ENCODE measurements at regions not wholly inside any gene's neighbourhood (a gene's known extent, or its start where the extent isn't known, plus 50 kb on each side); places are given as distances from the start of the nearest gene placed in this dataset.
A peak's percentile ranks its signal among the peaks of the same experiment; 100 is the strongest.

- H3K4me3 Mint-ChIP-seq = no peak overlapping the region
Measured at GRCh38 chr20:11454966-11455799, 462.5 kb upstream of the BTBD3 start.

DNA sequence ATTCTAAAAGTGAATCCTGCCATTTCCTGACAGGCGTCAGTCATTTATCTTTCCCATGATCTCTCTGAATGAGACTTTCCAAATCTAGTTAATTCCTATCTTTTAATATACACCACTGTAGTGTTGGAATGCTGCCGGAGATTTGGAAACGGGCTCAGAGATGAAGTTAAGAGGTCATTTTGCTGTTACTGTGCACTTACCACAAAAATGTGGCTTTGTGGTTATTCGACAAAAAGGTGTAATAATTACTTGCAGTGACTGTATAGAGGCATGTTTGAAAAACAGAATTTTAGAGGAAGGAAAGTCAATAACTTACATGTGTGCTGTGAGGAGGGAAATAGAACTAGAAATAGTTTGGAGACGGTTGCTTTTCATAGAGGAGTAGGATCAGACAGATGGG lies 460.2 kb upstream of the BTBD3 start:
- H3K27ac Mint-ChIP-seq (ENCODE audit: unreplicated experiment) = no peak overlapping the region
- H3K9me3 Mint-ChIP-seq = peaks cover 4% of the 10 kb centered on the region
- H3K27me3 Mint-ChIP-seq (ENCODE audit: low read depth) = no peaks in the 10 kb centered on the region
- H3K4me3 Mint-ChIP-seq = no peak overlapping the region
- no peak for DNase-seq (ENCODE audit: low read depth, low spot score)
- TF ChIP-seq, protein P1, sequence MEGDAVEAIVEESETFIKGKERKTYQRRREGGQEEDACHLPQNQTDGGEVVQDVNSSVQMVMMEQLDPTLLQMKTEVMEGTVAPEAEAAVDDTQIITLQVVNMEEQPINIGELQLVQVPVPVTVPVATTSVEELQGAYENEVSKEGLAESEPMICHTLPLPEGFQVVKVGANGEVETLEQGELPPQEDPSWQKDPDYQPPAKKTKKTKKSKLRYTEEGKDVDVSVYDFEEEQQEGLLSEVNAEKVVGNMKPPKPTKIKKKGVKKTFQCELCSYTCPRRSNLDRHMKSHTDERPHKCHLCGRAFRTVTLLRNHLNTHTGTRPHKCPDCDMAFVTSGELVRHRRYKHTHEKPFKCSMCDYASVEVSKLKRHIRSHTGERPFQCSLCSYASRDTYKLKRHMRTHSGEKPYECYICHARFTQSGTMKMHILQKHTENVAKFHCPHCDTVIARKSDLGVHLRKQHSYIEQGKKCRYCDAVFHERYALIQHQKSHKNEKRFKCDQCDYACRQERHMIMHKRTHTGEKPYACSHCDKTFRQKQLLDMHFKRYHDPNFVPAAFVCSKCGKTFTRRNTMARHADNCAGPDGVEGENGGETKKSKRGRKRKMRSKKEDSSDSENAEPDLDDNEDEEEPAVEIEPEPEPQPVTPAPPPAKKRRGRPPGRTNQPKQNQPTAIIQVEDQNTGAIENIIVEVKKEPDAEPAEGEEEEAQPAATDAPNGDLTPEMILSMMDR (conservative IDR thresholded peaks at IDR 0.05) = no peak
- peaks cover 50% of the 10 kb centered on the region for H3K4me1 Mint-ChIP-seq
- H3K36me3 Mint-ChIP-seq (ENCODE audit: low read depth) = no peaks in the 10 kb centered on the region

More at GRCh38 chr20:11454966-11455799, 462.5 kb upstream of the BTBD3 start:
- peaks cover 57% of the 10 kb centered on the region for H3K4me1 Mint-ChIP-seq
- no peak for DNase-seq (ENCODE audit: low read depth, low spot score)
- H3K9me3 Mint-ChIP-seq = peaks cover 4% of the 10 kb centered on the region
- H3K27me3 Mint-ChIP-seq (ENCODE audit: low read depth) = no peaks in the 10 kb centered on the region
- TF ChIP-seq, protein P1 (conservative IDR thresholded peaks at IDR 0.05) = no peak
- peak overlapping the region; percentile 5 for H3K27ac Mint-ChIP-seq (ENCODE audit: unreplicated experiment)
- H3K36me3 Mint-ChIP-seq (ENCODE audit: low read depth) = no peaks in the 10 kb centered on the region

- Mint-ChIP-seq H3K9me3 (peaks cover 6% of the 10 kb centered on the region), H3K27me3 (ENCODE audit: low read depth) (no peaks in the 10 kb centered on the region), H3K4me3 (no peak overlapping the region), H3K36me3 (ENCODE audit: low read depth) (no peaks in the 10 kb centered on the region), H3K4me1 (peaks cover 34% of the 10 kb centered on the region), H3K27ac (ENCODE audit: unreplicated experiment) (no peak overlapping the region)
- TF ChIP-seq, protein P1 (conservative IDR thresholded peaks at IDR 0.05) = no peak
- DNase-seq (ENCODE audit: low read depth, low spot score) = no peak
Measured at GRCh38 chr20:11459090-11459890, 458.4 kb upstream of the BTBD3 start.

GRCh38 chr20:11467436-11467835 lies 450.3 kb upstream of the BTBD3 start:
- no peaks in the 10 kb centered on the region for H3K4me1 Mint-ChIP-seq
- no peak overlapping the region for H3K27ac Mint-ChIP-seq (ENCODE audit: unreplicated experiment)
- no peaks in the 10 kb centered on the region for H3K36me3 Mint-ChIP-seq (ENCODE audit: low read depth)
- DNase-seq (ENCODE audit: low read depth, low spot score) = no peak
- no peaks in the 10 kb centered on the region for H3K27me3 Mint-ChIP-seq (ENCODE audit: low read depth)
- H3K4me3 Mint-ChIP-seq = no peak overlapping the region
- TF ChIP-seq, protein P1 (conservative IDR thresholded peaks at IDR 0.05) = no peak
- H3K9me3 Mint-ChIP-seq = peaks cover 6% of the 10 kb centered on the region

- H3K27ac Mint-ChIP-seq (ENCODE audit: unreplicated experiment) = no peak overlapping the region
- TF ChIP-seq, protein P1 (conservative IDR thresholded peaks at IDR 0.05) = no peak
- no peaks in the 10 kb centered on the region for H3K36me3 Mint-ChIP-seq (ENCODE audit: low read depth)
- H3K4me1 Mint-ChIP-seq = no peaks in the 10 kb centered on the region
- no peak for DNase-seq (ENCODE audit: low read depth, low spot score)
- H3K9me3 Mint-ChIP-seq = peaks cover 6% of the 10 kb centered on the region
- H3K4me3 Mint-ChIP-seq = no peak overlapping the region
- H3K27me3 Mint-ChIP-seq (ENCODE audit: low read depth) = no peaks in the 10 kb centered on the region
Measured at GRCh38 chr20:11468880-11469279, 448.8 kb upstream of the BTBD3 start.

All from neural crest cell (in vitro differentiated cells).